Spinal cord (tissue), 9 donors: ENCODE measurements at regions not wholly inside any gene's neighbourhood (a gene's known extent, or its start where the extent isn't known, plus 50 kb on each side); places are given as distances from the start of the nearest gene placed in this dataset.

Source experiments
- DNase-seq, 6 donors: peaks; one replicate each; pipeline versions ENCODE4 v3.0.0 to v3.0.0-alpha.2; 2013 to 2015; ENCODE audit warnings: low spot score in 6 of 6, low read depth in 4 of 6
- H3K27ac ChIP-seq: one replicate; pipeline ENCODE4 v1.5.1; 2013; ENCODE audit warnings: low read depth, low read length, control low read depth
- H3K27me3 ChIP-seq: one replicate; pipeline ENCODE4 v1.6.1; 2013; ENCODE audit warnings: low read length; ENCODE audit not compliant: control insufficient read depth, insufficient read depth
- H3K36me3 ChIP-seq: one replicate; pipeline ENCODE4 v1.6.1; 2013; ENCODE audit warnings: low read length; ENCODE audit not compliant: control insufficient read depth, insufficient read depth
- H3K4me1 ChIP-seq: one replicate; pipeline ENCODE4 v1.6.1; 2013; ENCODE audit warnings: low read length; ENCODE audit not compliant: control insufficient read depth, insufficient read depth
- H3K4me3 ChIP-seq: one replicate; pipeline ENCODE4 v1.5.1; 2013; ENCODE audit warnings: low read depth, low read length, control low read depth
- H3K9me3 ChIP-seq: one replicate; pipeline ENCODE4 v1.6.1; 2013; ENCODE audit warnings: low read length; ENCODE audit not compliant: control insufficient read depth, insufficient read depth
- WGBS: methylation state at CpG from one replicate; pipeline ENCODE4 v1.1.5; 2013; ENCODE audit warnings: missing lambda C conversion rate; ENCODE audit not compliant: insufficient coverage; 5-methylcytosine and 5-hydroxymethylcytosine counted together
- donor health status: healthy.

GRCh38 chr9:95822583-95823431, 52.7 kb upstream of the ERCC6L2 start:
- no peaks in the 10 kb centered on the region for H3K27me3 ChIP-seq
- peaks cover 2% of the 10 kb centered on the region for H3K9me3 ChIP-seq
- H3K4me1 ChIP-seq: no peaks in the 10 kb centered on the region
- H3K36me3 ChIP-seq: no peaks in the 10 kb centered on the region
- 88% methylated on average over 10 of the region's 11 CpGs for WGBS
- no peak overlapping the region for H3K4me3 ChIP-seq
- DNase-seq: no peak
- H3K27ac ChIP-seq: no peak overlapping the region

- WGBS: 80% methylated on average over 3 of the region's 3 CpGs
These were observed 53.5 kb upstream of the ERCC6L2 start for GRCh38 chr9:95822015-95822414.

GRCh38 chr9:95820074-95820473, 55.4 kb upstream of the ERCC6L2 start:
- Histone ChIP-seq H3K4me3 (no peak overlapping the region), H3K9me3 (peaks cover 2% of the 10 kb centered on the region), H3K36me3 (no peaks in the 10 kb centered on the region), H3K4me1 (no peaks in the 10 kb centered on the region), H3K27me3 (no peaks in the 10 kb centered on the region), H3K27ac (no peak overlapping the region)
- 92% methylated on average over 2 of the region's 8 CpGs for WGBS
- DNase-seq: no peak

More at GRCh38 chr9:95822015-95822414, 53.5 kb upstream of the ERCC6L2 start:
- no peaks in the 10 kb centered on the region for H3K27me3 ChIP-seq
- H3K4me3 ChIP-seq: no peak overlapping the region
- H3K36me3 ChIP-seq: no peaks in the 10 kb centered on the region
- H3K4me1 ChIP-seq: no peaks in the 10 kb centered on the region
- H3K9me3 ChIP-seq: peaks cover 2% of the 10 kb centered on the region
- H3K27ac ChIP-seq: no peak overlapping the region
- DNase-seq: no peak

- no peak overlapping the region for H3K4me3 ChIP-seq
- no peaks in the 10 kb centered on the region for H3K27me3 ChIP-seq
- no peaks in the 10 kb centered on the region for H3K36me3 ChIP-seq
- WGBS: 84% methylated on average over 6 of the region's 10 CpGs
- no peak for DNase-seq
- no peaks in the 10 kb centered on the region for H3K4me1 ChIP-seq
- H3K27ac ChIP-seq: no peak overlapping the region
- H3K9me3 ChIP-seq: peaks cover 2% of the 10 kb centered on the region
These were observed 55.9 kb upstream of the ERCC6L2 start for GRCh38 chr9:95819636-95820035.

GRCh38 chr9:95817205-95817604, 58.3 kb upstream of the ERCC6L2 start:
- Histone ChIP-seq H3K36me3 (no peaks in the 10 kb centered on the region), H3K4me3 (no peak overlapping the region), H3K9me3 (peaks cover 2% of the 10 kb centered on the region), H3K4me1 (no peaks in the 10 kb centered on the region), H3K27me3 (no peaks in the 10 kb centered on the region), H3K27ac (no peak overlapping the region)
- 84% methylated on average over 4 of the region's 6 CpGs for WGBS
- DNase-seq: no peak

GRCh38 chr9:95816716-95817115, 58.8 kb upstream of the ERCC6L2 start:
- no peak for DNase-seq
- H3K4me1 ChIP-seq: no peaks in the 10 kb centered on the region
- no peaks in the 10 kb centered on the region for H3K36me3 ChIP-seq
- WGBS: 100% methylated on average over 1 of the region's 5 CpGs
- no peaks in the 10 kb centered on the region for H3K27me3 ChIP-seq
- H3K9me3 ChIP-seq: peaks cover 2% of the 10 kb centered on the region
- no peak overlapping the region for H3K27ac ChIP-seq
- H3K4me3 ChIP-seq: no peak overlapping the region

GRCh38 chr9:95815961-95816360, 59.5 kb upstream of the ERCC6L2 start:
- Histone ChIP-seq H3K27ac (no peak overlapping the region), H3K9me3 (peaks cover 2% of the 10 kb centered on the region), H3K27me3 (no peaks in the 10 kb centered on the region), H3K36me3 (no peaks in the 10 kb centered on the region), H3K4me3 (no peak overlapping the region), H3K4me1 (no peaks in the 10 kb centered on the region)
- DNase-seq: peak in 1 of 6 donors; percentile 32
- 87% methylated on average over 15 of the region's 17 CpGs for WGBS

- Histone ChIP-seq H3K4me1 (no peaks in the 10 kb centered on the region), H3K27ac (peak overlapping the region; percentile 25), H3K36me3 (no peaks in the 10 kb centered on the region), H3K27me3 (no peaks in the 10 kb centered on the region), H3K9me3 (no peaks in the 10 kb centered on the region), H3K4me3 (no peak overlapping the region)
- WGBS: 96% methylated on average over 17 of the region's 17 CpGs
- no peak for DNase-seq
These were observed 60.4 kb upstream of the ERCC6L2 start for GRCh38 chr9:95815133-95815532.

GRCh38 chr9:95813923-95814322, 61.6 kb upstream of the ERCC6L2 start:
- Histone ChIP-seq H3K27me3 (no peaks in the 10 kb centered on the region), H3K36me3 (no peaks in the 10 kb centered on the region), H3K9me3 (no peaks in the 10 kb centered on the region), H3K4me1 (no peaks in the 10 kb centered on the region), H3K27ac (no peak overlapping the region), H3K4me3 (no peak overlapping the region)
- DNase-seq: no peak

- no peaks in the 10 kb centered on the region for H3K27me3 ChIP-seq
- H3K4me3 ChIP-seq: no peak overlapping the region
- H3K4me1 ChIP-seq: peaks cover 3% of the 10 kb centered on the region
- H3K36me3 ChIP-seq: no peaks in the 10 kb centered on the region
- no peak for DNase-seq
- no peak overlapping the region for H3K27ac ChIP-seq
- no peaks in the 10 kb centered on the region for H3K9me3 ChIP-seq
These were observed 64.7 kb upstream of the ERCC6L2 start for GRCh38 chr9:95810814-95811213.
